Cerebellar cortex (tissue), 1 donor: ENCODE measurements at regions not wholly inside any gene's neighbourhood (a gene's known extent, or its start where the extent isn't known, plus 50 kb on each side); places are given as distances from the start of the nearest gene placed in this dataset.
"Not testable (repeated sequence)": the region's sequence is repeated elsewhere in the genome, so short reads cannot be mapped to it uniquely, and the experiment has no call there.

Source experiments
- DNase-seq: peaks from one replicate; pipeline ENCODE4 v3.0.0-alpha.2; 2015; ENCODE audit warnings: low spot score

DNA sequence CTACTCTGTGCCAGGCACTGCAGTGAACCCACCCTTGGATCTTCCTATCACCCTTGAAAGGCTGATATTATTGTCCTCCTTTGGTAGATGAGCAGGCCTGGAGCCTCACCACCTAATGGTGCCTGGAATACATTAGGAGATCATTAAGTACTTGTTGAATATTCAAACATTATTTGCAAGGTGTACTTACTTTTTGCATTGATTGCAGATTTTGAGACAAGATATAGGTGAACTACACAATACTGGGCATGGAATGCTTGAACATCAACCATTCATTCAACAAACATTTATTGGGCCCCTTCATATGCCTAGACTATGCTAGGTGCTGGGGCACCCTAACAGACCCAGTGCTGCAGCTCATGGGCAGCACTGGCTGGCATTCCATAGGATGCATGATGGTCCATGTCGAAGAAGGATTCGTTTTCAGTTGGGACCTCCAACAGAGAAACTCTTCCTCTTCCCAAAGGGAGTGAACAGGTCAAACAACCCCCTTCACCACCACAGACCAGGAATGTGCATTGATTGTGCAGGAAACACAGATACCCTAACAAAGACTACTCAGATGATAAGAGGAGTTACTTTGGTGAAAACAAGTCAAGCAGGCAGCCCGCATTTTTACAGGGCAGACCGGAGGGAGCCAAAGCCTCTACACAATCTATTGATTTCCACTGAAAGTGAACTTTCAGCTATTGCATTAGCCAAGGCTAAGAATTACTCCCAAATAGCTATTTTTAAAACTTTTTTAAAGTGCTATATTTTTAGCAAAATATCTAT, 149.6 kb upstream of the SH3BP4 start:
- no peak for DNase-seq

DNA sequence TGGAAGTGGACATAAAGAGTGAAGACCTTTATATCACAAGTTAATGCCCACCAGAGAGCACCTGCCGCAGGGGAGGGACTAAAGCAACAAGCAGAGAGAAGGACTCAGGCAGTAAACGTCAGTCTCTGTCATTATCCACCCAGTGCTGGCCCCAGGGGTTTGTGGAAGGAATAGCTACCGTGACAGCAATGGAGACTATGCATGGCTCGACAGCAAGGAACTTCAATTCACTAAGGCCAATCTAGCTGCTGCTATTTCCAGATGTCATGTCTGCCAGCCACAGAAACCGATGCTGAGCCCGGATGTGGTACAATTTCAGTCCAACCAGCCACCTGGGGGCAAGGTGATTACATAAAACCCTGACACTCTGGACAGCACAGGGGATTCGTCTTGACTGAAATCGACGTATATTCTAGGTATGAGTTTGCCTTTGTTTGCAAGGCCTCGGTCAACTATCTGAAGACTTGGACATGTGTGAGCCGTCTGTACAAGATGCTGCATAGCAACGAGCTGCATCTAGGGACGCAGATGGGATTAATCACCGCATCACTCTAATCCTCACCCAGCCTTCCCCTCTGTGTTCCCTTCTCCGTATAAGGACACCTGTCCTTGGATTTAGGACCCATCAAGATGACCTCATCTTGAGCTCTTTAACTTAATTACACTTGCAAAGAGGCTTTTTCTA, 154.1 kb upstream of the SH3BP4 start:
- DNase-seq: no peak

DNA sequence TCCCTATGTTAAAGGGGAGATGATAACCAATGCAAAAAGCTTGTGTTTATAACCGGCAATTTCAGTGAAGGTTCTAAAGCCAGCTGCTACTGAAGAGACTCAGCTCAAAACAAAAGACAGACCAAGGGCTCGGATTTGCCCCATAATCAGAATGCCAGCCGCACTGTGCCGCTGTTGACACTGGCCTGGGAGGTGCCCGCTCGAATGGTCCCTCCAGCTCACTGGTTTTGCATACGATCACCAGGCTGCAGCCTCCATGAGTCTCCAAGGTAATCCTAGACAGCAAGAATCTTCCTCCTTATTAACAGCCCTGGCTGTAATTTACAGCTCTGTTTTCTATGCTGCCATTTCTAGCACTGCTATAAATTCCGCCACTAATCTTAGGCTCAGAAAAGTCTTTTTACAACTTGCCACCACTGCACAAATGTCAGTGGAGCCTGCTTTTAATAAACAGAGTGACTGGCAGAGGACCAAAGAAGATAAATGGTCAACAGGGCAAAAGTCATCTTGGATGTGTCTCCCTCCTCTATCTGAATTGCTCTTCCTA, 155.7 kb upstream of the SH3BP4 start:
- no peak for DNase-seq

DNA sequence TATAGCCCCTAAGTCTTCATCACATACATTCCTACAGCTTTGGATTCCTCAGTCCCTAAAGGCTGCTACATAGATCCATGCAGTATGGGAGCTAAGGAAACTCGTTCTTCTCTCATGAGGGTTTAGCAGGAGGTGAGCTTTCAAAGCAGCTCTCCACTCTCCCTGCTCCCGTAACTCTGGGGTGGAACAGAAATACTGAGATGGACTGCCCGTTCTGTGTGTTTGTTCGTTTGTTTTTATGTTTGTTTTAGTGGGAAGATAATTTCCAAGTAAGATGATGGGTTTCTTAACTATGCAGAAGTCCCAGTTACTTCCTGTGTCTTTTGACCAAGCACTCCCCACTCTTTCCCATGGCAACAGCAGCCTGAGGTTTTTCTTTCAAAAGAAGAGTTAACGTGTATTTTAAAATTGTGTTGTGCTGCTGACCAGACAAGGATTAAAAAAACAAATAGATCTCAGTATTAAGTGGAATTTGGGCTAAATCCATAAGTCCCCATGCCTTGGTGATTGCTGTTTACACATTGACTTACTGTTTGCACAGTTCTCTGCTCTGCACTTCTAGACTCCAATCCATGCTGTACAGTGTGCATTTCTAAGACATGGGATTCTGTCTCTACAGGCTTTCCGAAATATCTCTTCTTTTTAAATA, 156.4 kb upstream of the SH3BP4 start:
- DNase-seq: no peak

DNA sequence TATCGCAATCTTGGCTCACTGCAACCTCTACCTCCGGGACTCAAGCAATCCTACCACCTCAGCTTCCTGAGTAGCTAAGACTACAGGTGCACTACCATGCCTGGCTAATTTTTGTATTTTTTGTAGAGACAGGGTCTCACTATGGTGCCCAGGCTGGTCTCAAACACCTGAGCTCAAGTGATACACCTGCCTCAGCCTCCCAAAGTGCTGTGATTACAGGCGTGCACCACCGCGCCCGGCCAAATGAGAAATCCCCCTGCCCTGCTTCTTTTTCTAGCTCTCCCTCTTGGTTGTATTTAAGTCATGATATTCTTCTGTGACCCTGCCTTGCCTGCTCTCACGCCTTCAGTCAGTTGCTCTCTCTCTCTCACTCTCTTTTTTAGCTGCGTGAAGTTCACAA, 157.0 kb upstream of the SH3BP4 start:
- DNase-seq: no peak

DNA sequence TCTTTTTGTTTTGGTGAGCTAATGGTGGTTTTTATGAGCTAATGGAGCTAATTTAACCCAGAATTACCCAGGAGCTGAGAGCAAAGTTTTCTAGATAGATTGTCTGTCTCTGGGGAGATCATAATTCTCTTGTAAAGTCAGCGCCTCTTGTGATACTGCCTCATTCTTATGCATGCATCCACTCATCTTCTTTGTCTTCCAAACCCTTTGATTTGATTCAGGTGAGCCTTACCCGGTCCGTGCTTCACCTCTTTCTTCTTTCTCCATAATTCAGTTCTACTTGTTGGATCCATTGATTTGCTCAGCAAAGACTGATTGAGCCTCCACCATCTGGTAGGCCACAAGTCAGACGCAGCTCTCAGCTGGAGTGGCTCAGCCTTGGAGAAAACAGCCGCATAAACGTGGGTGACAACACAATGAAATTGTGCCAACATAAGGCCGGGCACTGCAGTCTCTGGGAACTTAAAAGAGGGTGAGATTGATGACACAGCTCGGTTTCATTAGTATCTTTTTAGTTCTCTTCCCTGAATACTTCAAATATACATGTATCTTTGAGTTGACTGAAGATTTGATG, 158.5 kb upstream of the SH3BP4 start:
- DNase-seq: no peak

DNA sequence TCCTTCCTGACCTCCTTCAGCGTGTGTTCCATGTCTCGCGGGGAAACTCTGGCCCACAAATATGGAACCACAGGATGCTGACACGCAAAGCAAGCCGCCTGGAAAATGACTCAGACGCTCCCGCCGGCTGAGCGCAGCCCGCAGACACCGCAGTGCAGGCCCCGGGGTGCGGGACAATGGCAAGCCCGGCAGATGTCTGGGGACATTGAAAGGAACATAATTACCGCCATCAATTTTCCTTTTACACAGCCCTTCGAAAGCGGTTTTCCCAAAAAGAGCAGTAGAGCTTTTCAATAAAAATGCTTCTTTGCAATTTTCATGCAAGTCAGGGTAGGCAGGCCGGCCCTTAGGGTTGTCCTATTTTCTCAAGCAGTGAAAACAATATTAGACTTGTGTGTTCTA, 159.2 kb upstream of the SH3BP4 start:
- peak; percentile 2 for DNase-seq

DNA sequence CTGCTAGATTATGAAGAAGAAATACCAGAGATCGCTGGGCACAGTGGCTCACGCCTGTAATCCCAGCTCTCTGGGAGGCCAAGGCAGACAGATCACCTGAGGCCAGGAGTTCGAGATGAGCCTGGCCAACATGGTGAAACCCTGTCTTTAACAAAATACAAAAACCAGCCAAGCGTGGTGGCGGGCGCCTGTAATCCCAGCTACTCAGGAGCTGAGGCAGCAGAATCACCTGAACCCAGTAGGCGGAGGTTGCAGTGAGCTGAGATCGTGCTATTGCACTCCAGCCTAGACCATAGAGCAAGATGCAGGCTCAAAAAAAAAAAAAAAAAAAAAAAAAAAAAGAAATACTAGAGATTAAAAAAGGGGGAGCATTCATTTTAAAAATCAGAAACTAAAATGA, 159.7 kb upstream of the SH3BP4 start:
- not testable (repeated sequence) for DNase-seq

DNA sequence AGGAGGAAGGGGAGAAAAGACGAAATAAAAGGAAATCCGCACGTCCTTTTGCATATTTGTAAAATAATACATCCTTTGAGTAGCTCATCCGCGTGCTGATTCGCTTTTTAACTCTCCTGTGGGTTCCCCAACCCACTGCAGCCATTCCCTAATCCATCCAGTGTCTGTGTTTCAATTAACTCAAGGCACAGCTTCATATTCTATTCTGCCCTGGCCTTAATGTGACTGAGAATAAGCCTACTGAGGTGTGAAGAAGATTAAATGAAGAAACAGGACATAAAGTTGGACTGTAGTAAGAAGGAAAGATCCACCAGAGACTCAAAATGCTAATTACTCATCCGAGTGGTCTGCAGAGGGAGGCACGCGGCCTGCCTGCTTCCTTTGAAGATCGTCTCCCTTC, 161.4 kb upstream of the SH3BP4 start:
- DNase-seq: no peak

DNA sequence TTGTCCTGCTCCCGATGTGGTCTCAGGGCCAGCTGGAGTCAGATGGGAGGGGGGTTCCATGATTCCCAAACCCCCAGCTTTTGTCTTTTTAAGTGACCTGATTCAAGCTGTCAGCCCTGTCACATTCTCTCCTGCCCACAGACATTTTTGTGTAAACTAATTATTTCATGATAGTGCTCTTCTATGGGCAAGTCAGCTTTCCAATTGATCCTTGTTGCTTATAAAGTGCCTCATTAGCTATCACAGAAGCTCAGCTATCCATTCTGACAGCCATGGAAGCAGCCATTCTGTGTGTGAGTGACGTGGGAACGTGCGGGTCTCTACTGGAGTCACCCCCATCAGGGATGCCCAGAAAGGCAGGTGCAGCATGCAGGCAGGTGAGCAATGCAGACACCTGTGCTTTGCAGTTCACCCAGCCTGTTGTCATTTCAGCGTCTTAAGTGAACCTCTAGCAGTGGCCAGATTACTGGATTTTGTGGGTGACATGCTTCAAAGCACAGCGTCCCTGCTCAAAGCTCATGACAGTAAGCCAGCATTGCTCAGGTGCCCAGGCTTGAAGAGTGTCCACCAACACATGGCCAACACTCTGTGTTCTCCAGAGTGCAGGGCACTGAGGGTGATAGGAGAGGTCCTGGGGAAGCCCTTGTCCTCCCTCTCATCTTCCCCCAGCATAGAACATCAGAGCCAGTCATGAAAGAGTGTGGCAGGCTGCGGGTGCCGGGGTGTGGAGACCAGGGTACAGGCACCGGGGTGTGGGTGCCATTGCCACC, 162.1 kb upstream of the SH3BP4 start:
- DNase-seq: no peak

DNA sequence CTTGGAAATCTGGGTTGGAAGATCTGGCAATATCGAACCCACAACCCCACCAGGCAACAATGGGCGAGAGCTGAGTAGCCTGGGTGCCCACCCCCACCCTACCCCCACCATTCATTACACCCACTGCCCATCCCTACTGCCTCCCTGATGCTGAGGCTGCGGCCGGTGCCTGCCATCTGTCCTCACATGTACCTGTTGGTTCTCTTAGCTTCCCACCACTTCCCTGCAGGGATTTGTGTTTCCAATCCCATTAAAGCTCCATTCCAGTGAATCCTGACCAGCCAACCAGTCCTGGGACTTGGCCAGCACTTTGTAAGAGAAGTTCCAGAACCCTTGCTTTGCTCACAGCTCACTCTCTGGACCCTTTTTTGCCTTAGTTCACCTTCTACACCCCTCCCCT, 163.0 kb upstream of the SH3BP4 start:
- DNase-seq: no peak

DNA sequence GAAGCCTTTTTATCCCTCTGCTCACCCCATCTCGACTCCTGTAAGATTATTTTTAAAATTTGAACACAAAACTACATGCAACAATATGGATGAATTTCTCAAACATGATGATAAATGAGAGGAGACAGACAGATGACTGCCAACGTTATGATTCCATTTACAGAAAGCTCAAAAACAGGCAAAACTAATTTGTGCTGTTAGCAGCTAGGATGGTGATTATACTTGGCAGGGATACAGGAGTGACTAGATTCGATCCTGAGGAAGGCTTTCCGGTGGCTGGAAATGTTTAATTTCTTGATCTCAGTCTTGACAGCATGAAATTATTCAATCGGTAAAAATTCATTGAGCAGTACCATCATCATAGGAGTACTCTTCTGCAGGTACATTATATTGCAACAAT, 163.4 kb upstream of the SH3BP4 start:
- no peak for DNase-seq

DNA sequence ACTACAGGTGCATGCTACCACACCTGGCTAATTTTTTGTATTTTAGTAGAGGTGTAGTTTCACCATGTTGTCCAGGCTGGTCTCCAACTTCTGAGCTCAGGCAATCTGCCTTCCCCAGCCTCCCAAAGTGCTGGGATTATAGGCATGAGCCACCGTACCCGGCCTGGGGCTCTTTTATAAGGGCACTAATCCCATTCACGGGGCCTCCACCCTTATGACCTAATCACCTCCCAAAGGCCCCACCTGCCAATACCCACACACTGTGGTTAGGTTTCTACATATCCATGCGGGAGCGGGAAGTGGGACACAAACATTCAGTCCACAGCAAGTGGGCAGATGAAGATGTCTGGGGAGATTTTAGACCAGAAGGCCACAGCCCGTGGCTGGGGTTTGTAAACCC, 164.7 kb upstream of the SH3BP4 start:
- no peak for DNase-seq

DNA sequence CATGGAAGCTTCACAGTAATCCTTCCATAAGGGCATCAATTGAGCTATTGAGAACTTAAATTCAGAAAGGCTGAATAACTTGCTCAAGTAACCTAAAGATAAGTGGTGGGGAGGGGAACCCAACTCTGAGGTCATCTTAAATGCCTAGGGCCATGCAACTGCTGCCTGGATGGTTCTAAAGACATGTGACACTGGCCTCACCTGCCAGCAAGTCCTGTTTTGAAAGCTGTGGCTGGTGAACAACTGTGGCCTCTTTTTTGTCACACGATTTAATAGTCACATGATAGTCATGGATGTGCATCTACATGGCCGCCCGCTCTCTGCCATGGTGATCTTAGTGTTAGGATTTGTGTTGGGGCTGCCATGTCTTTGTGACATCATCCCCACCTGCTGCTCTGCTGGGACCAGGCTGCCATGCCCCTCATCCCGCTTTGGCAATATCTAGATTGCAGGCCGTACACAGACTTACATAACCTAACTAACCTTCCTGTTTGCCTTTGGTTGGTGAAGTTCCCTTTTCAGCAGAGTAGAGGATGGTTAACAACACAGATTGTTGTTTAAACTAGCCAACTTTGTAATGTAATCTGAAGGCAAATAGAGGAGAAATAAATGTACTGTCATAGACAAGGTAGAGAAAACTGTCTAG, 177.9 kb upstream of the SH3BP4 start:
- no peak for DNase-seq

DNA sequence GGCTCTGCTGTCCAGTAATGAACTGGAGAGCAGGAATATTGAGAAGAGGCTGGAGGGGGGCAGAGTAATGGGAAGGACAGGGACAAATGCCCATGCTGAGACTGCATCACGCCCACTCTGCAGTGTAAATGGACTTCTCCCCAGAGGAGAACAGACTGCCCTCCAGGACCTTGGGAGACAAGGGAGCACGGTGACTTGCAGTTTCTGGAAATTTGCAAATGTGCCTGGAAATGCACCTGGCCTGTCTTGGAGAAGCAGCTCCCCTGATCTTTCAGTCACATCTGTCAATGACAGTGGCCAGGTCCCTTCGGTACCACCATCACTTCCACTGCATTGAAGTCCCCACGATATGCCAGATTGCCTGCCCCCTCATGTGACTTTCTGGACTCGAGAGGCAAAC, 178.7 kb upstream of the SH3BP4 start:
- DNase-seq: no peak

DNA sequence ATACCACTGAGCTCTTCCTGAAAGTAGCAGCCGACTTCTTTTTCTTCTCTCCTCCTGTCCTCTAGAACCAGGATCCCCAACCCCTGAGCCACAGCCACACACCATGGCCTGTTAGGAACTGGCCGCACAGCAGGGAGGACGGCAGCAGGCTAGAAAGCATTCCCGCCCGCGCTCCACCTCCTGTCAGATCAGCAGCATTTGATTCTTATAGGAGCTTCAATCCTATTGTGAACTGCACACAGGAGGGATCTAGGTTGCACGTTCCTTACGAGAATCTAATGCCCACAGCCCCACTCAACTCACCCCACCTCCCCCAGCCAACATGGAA, 179.1 kb upstream of the SH3BP4 start:
- no peak for DNase-seq

DNA sequence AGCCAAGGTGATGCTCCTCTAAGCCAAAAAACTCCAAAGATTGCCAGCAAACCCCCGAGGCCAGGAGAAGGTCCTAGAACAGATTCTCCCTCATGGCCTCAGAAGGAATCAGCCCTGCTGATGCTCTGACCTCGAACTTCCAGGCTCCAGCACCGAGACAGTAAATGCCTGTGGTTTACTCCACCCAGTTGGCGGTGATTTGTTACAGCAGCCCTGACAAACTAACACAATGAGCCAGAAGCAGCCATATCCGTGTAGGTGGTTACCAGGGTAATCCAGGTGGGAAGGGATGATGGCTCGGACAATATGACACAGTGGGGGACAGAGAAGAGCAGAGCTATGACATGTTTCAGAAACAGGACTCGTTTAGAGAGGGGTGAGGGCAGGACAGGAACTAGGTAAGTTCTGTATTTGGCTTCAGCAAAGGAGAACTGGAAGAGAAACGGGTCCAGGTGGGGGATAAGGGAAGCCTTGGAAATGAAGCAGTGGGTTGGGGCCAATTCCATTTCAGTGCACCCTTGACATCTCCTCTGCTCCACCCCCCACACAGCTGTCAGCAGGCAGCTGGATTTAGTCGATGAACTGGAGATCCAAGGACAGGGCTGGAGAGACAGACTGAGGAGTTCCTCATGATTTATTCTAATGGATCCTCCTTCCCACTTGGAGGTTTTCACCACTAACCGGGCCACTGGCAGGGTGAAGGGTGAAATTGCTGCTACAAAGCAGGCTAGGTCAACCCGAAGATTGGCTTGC, 179.7 kb upstream of the SH3BP4 start:
- DNase-seq: no peak

DNA sequence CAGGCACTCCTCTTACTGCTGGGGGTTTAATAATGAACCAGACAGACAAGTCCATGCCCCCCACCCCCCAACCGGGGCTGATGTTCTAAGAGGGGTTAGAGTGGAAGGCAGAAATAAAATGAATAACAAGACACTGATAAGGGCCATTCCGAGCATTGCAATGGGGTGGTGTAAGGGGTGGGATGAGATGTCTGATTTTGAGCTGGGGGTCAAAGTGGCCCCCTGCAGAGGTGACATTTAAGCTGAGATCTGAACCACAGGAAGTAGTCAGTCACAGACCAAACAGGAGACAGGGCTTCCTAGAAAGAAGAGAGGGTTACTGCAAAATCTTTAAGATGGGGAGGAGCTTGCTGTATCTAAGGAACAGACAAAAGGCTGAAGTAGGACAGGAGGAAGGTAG, 180.6 kb upstream of the SH3BP4 start:
- DNase-seq: no peak

DNA sequence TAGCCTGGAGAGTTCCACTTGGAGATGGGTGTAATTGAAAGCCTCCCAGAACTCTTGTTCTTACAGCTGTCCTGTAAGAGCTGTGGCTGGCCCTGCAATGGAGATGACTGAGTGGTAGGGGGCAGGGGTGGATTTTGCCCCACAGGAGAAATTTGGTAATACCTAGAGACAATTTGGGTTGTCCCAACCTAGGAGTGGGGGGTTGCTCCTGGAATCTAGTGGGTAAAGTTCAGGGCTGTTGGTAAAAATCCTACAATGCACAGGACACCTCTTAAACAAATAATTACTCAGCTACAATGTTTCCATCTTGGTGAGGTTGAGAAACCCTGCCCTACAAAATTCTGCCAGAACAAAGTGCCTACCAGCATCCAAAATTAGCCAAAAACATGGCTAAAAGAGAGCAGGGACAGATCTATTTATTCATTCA, 181.1 kb upstream of the SH3BP4 start:
- DNase-seq: no peak

DNA sequence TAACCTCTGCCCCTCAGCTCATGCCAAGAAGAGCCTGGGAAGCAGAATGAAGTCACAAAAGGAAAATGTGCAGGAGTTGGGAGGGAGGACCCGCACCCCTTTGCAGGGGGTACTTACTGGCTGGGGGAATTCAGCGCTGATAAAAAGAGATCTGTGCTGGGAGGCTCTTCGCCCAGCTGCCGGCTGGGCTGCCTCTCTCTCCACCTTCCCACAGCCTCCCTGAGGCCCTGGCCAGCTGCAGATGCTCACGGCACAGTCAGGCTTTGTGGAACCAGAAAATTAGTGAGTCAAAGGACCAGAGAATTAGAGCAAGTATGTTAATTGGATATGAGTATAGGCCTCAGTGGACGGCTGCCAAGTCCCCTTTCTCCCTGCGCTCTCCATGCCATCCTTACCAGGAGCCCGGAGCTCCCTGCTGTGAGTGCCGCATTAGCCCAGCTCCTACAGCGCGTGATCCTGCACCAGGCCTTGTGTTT, 181.7 kb upstream of the SH3BP4 start:
- no peak for DNase-seq
